HepG2 (cell line): ENCODE measurements at regions not wholly inside any gene's neighbourhood (a gene's known extent, or its start where the extent isn't known, plus 50 kb on each side); places are given as distances from the start of the nearest gene placed in this dataset.

Source experiments
- ATAC-seq: fragments of 200-7000 bp; cut with Tn5 transposase; 3 replicates; pipeline ENCODE4 v1.9.1; 2020; ENCODE audit warnings: mild to moderate bottlenecking, moderate library complexity
- BruUV-seq: library from RNA; stranded (reverse); fragments of 400-500 nt; replicated peaks from 2 replicates; lab custom pipeline; 2021; lab: Mats Ljungman, UMichigan
- CTCF ChIA-PET: fragments of 300-600 bp; formaldehyde crosslinking; extraction: SDS; loops from one replicate; lab custom pipeline; 2021; ENCODE audit warnings: low total read pairs, inconsistent platforms, low intra/inter-chr PET ratio; lab: Yijun Ruan, JAX
- POLR2A ChIA-PET: fragments of 350-600 bp; sonication (Branson Sonifier 250); formaldehyde crosslinking; loops from one replicate; lab custom pipeline; 2020; ENCODE audit warnings: antibody characterized with exemption, inconsistent platforms; lab: Yijun Ruan, JAX
- DNase-seq: peaks from one replicate; pipeline ENCODE4 v3.0.0-alpha.2; 2015; ENCODE audit warnings: low spot score
- FAIRE-seq: peaks from 3 replicates; lab custom pipeline; 2011; peaks lifted over from hg19 to GRCh38; lab: Jason Lieb, UNC
- H2AFZ ChIP-seq: one replicate; pipeline ENCODE4 v1.6.1; 2011; ENCODE audit warnings: low read length, inconsistent platforms
- H3K27ac ChIP-seq: fragments of 300-600 bp; 3 replicates; pipeline ENCODE4 v1.8.0; 2011; ENCODE audit warnings: mixed run types, mild to moderate bottlenecking, mixed read lengths, low read length, inconsistent platforms; ENCODE audit not compliant: insufficient read depth; ENCODE audit errors: extremely low read length
- H3K27me3 ChIP-seq, 2 experiments: fragments of 200-600 bp in 1 of 2; 2 replicates in 1 of 2; 3 replicates in 1 of 2; pipeline versions ENCODE4 v1.6.0 to v1.8.0; 2011; ENCODE audit warnings: low read length in 2 of 2, mild to moderate bottlenecking in 2 of 2, moderate library complexity in 2 of 2, inconsistent platforms in 1 of 2; ENCODE audit not compliant: insufficient read depth in 2 of 2, control insufficient read depth in 1 of 2
- H3K36me3 ChIP-seq, 2 experiments: fragments of 200-600 bp in 1 of 2; replicated peaks in 1 of 2; 2 replicates in 1 of 2; 3 replicates in 1 of 2; pipeline versions ENCODE4 v1.5.1 to v1.8.0; 2011; ENCODE audit warnings: low read length in 2 of 2, inconsistent platforms in 1 of 2; ENCODE audit not compliant: insufficient read depth in 2 of 2, control insufficient read depth in 1 of 2
- H3K4me1 ChIP-seq: 2 replicates; pipeline ENCODE4 v1.5.1; 2012; ENCODE audit warnings: low read length, inconsistent platforms; ENCODE audit not compliant: insufficient read depth
- H3K4me2 ChIP-seq: 2 replicates; pipeline ENCODE4 v1.6.0; 2011; ENCODE audit warnings: low read depth, low read length, inconsistent platforms
- H3K4me3 ChIP-seq, 3 experiments: fragments of 200-600 bp in 1 of 3; sonication (generic), shearing (Covaris generic) in 1 of 3; replicated peaks in 1 of 3; 2 replicates each; pipeline ENCODE4 v1.5.1; 2011 to 2016; ENCODE audit warnings: low read length in 3 of 3, inconsistent platforms in 2 of 3, low read depth in 2 of 3, mild to moderate bottlenecking in 2 of 3, control low read depth in 1 of 3, mixed read lengths in 1 of 3; ENCODE audit not compliant: insufficient read depth in 1 of 3
- H3K79me2 ChIP-seq: one replicate; pipeline ENCODE4 v1.6.1; 2011; ENCODE audit warnings: low read length, inconsistent platforms; ENCODE audit not compliant: insufficient read depth
- H3K9ac ChIP-seq: 2 replicates; pipeline ENCODE4 v1.6.0; 2011; ENCODE audit warnings: mild to moderate bottlenecking, low read depth, low read length, inconsistent platforms; ENCODE audit not compliant: insufficient read depth
- H3K9me3 ChIP-seq: 2 replicates; pipeline ENCODE4 v1.5.1; 2012; ENCODE audit warnings: mild to moderate bottlenecking, low read length
- H4K20me1 ChIP-seq: 2 replicates; pipeline ENCODE4 v1.6.0; 2011; ENCODE audit warnings: inconsistent platforms, mild to moderate bottlenecking, low read length, moderate library complexity; ENCODE audit not compliant: insufficient read depth
- ARNTL ChIP-seq: sonication (generic); formaldehyde crosslinking; IDR thresholded peaks from 2 replicates; pipeline ENCODE4 v1.4.0; 2020; ENCODE audit warnings: mild to moderate bottlenecking, missing genetic modification reagents
- HIVEP1 ChIP-seq: sonication (generic); formaldehyde crosslinking; IDR thresholded peaks from 2 replicates; pipeline ENCODE4 v1.4.0; 2020; ENCODE audit warnings: mild to moderate bottlenecking, missing genetic modification reagents
- MIER2 ChIP-seq: IDR thresholded peaks from 2 replicates; pipeline ENCODE4 v1.6.1; 2016; ENCODE audit warnings: missing biosample characterization, missing genetic modification reagents
- MXD4 ChIP-seq: IDR thresholded peaks from 2 replicates; pipeline ENCODE4 v1.6.1; 2016; ENCODE audit warnings: mild to moderate bottlenecking, missing biosample characterization, missing genetic modification reagents
- MYPOP ChIP-seq: sonication (generic); formaldehyde crosslinking; IDR thresholded peaks from 2 replicates; pipeline ENCODE4 v1.8.1; 2023; ENCODE audit warnings: mild to moderate bottlenecking, moderate library complexity, missing genetic modification reagents
- PHB2 ChIP-seq: fragments of 450-650 bp; IDR thresholded peaks from 2 replicates; pipeline ENCODE4 v1.6.1; 2018; ENCODE audit not compliant: partially characterized antibody
- PITX1 ChIP-seq: sonication (generic); formaldehyde crosslinking; IDR thresholded peaks from 2 replicates; pipeline ENCODE4 v1.5.1; 2020; ENCODE audit warnings: mild to moderate bottlenecking, missing genetic modification reagents
- SETDB1 ChIP-seq: sonication (generic); formaldehyde crosslinking; IDR thresholded peaks from 2 replicates; pipeline ENCODE4 v1.5.1; 2020; ENCODE audit warnings: missing genetic modification reagents, mild to moderate bottlenecking, borderline replicate concordance
- SIN3A ChIP-seq: IDR thresholded peaks from 2 replicates; pipeline ENCODE4 v1.6.1; 2011; ENCODE audit warnings: low read depth, mild to moderate bottlenecking, control low read depth, low read length, borderline replicate concordance
- SKIL ChIP-seq: sonication (generic); formaldehyde crosslinking; IDR thresholded peaks from 2 replicates; pipeline ENCODE4 v1.8.0; 2022; ENCODE audit warnings: missing genetic modification reagents, mild to moderate bottlenecking, moderate library complexity, borderline replicate concordance
- ZNF747 ChIP-seq: sonication (generic); formaldehyde crosslinking; IDR thresholded peaks from 2 replicates; pipeline ENCODE4 v1.8.1; 2023; ENCODE audit warnings: missing genetic modification reagents, mild to moderate bottlenecking, borderline replicate concordance
- WGBS: methylation state at CpG from one replicate; pipeline ENCODE4 v1.1.6; 2017; ENCODE audit warnings: low lambda C conversion rate; 5-methylcytosine and 5-hydroxymethylcytosine counted together
- in situ Hi-C: cut with HindIII; loops from 2 replicates; pipeline ENCODE4 v1.10.0; 2017; ENCODE audit warnings: low pct_unique_long_range_greater_than_20kb; ENCODE audit not compliant: extremely low pct_ligation_motif_present
- intact Hi-C: fragments of 100-400 bp; cut with micrococcal nuclease; formaldehyde crosslinking; loops from one replicate; pipeline ENCODE4 v1.10.0; 2022; ENCODE audit not compliant: unreplicated experiment

GRCh38 chr4:25538430-25538829 is 117.2 kb upstream of the SLC34A2 start:
- WGBS: 78% methylated on average over 4 of the region's 4 CpGs
- no peak for FAIRE-seq
- BruUV-seq: no TSS peak

More at GRCh38 chr4:25538430-25538829, 117.2 kb upstream of the SLC34A2 start:
- H3K27me3 ChIP-seq: no peaks in the 10 kb centered on the region; a peak in 2 of 5 replicates
- intact Hi-C loops: no loop called here
- no peaks in the 10 kb centered on the region for H3K9me3 ChIP-seq
- H3K36me3 ChIP-seq: no peaks in the 10 kb centered on the region
- ATAC-seq (no peak), DNase-seq (no peak)
- H3K9ac ChIP-seq: no peak overlapping the region
- no peak overlapping the region for H3K27ac ChIP-seq
- no peak overlapping the region for H3K4me3 ChIP-seq
- H2AFZ ChIP-seq: no peak overlapping the region
- no peaks in the 10 kb centered on the region for H4K20me1 ChIP-seq
- no peak overlapping the region for H3K4me2 ChIP-seq
- in situ Hi-C loops: loop anchor here (25.0 kb wide), 1 partner anchor 224 kb away; no protein-coding TSS in a partner anchor
- ChIA-PET POLR2A (no interaction called here), CTCF (no interaction called here)
- no peak for TF ChIP-seq HIVEP1 (CRISPR knock-in tag)
- TF ChIP-seq MIER2 (CRISPR knock-in tag): no peak
- TF ChIP-seq SKIL (CRISPR knock-in tag): no peak
- TF ChIP-seq MYPOP (CRISPR knock-in tag): no peak
- TF ChIP-seq PITX1 (CRISPR knock-in tag): no peak
- TF ChIP-seq SIN3A: no peak
- TF ChIP-seq MXD4: no peak
- no peak for TF ChIP-seq PHB2
- TF ChIP-seq ARNTL (CRISPR knock-in tag): no peak
- TF ChIP-seq SETDB1 (CRISPR knock-in tag): no peak
- TF ChIP-seq ZNF747 (CRISPR knock-in tag): no peak
- no peaks in the 10 kb centered on the region for H3K79me2 ChIP-seq
- peaks cover 53% of the 10 kb centered on the region for H3K4me1 ChIP-seq
